SK-N-SH (cell line): ENCODE measurements at regions not wholly inside any gene's neighbourhood (a gene's known extent, or its start where the extent isn't known, plus 50 kb on each side); places are given as distances from the start of the nearest gene placed in this dataset.

Source experiments
- CTCF ChIA-PET: fragments of 300-600, 350-600 bp; formaldehyde crosslinking; extraction: SDS; loops from one replicate; lab custom pipeline; 2021; lab: Yijun Ruan, JAX
- POLR2A ChIA-PET: fragments of 350-600 bp; sonication (Branson Sonifier 250); formaldehyde crosslinking; extraction: SDS; loops from one replicate; lab custom pipeline; 2020; ENCODE audit warnings: antibody characterized with exemption, inconsistent platforms; lab: Yijun Ruan, JAX
- DNase-seq: peaks from one replicate; pipeline ENCODE4 v3.0.0; 2012
- H2AFZ ChIP-seq: fragments of 200-600 bp; sonication (generic); 2 replicates; pipeline ENCODE4 v1.8.1; 2016; ENCODE audit warnings: antibody characterized with exemption, mild to moderate bottlenecking, low read depth
- H3F3A ChIP-seq: fragments of 200-600 bp; sonication (generic); replicated peaks from 2 replicates; pipeline ENCODE3; 2016; ENCODE audit warnings: antibody characterized with exemption, mild to moderate bottlenecking; ENCODE audit not compliant: insufficient read depth
- H3K27ac ChIP-seq, 2 experiments: fragments of 200-500 bp in 1 of 2; fragments of 200-600 bp in 1 of 2; sonication (Bioruptor generic) in 1 of 2; sonication (generic), shearing (Covaris generic) in 1 of 2; 2 replicates each; pipeline versions ENCODE4 v1.5.1 to v1.6.1; 2014 to 2016; ENCODE audit warnings: low read depth in 2 of 2, inconsistent platforms in 1 of 2, low read length in 1 of 2, mild to moderate bottlenecking in 1 of 2, mixed read lengths in 1 of 2
- H3K27me3 ChIP-seq: fragments of 200-600 bp; sonication (generic), shearing (Covaris generic); 2 replicates; pipeline ENCODE4 v1.6.1; 2016; ENCODE audit warnings: mixed run types; ENCODE audit not compliant: insufficient read depth
- H3K36me3 ChIP-seq, 2 experiments: fragments of 200-500 bp in 1 of 2; fragments of 200-600 bp in 1 of 2; sonication (Bioruptor generic) in 1 of 2; sonication (generic) in 1 of 2; replicated peaks in 1 of 2; 2 replicates each; pipeline versions ENCODE3 to v1.5.1; 2014 to 2016; ENCODE audit warnings: low read length in 1 of 2, mild to moderate bottlenecking in 1 of 2; ENCODE audit not compliant: insufficient read depth in 2 of 2, control insufficient read depth in 1 of 2
- H3K4me1 ChIP-seq, 2 experiments: fragments of 200-500 bp in 1 of 2; fragments of 200-600 bp in 1 of 2; sonication (Bioruptor generic) in 1 of 2; sonication (generic), shearing (Covaris generic) in 1 of 2; 2 replicates each; pipeline versions ENCODE4 v1.5.1 to v1.6.1; 2014 to 2016; ENCODE audit warnings: low read depth in 1 of 2, low read length in 1 of 2, mixed run types in 1 of 2; ENCODE audit not compliant: insufficient read depth in 2 of 2, control insufficient read depth in 1 of 2
- H3K4me2 ChIP-seq: fragments of 200-600 bp; sonication (generic), shearing (Covaris generic); 2 replicates; pipeline ENCODE4 v1.6.1; 2017; ENCODE audit warnings: mixed run types
- H3K4me3 ChIP-seq, 2 experiments: fragments of 200-500 bp in 1 of 2; fragments of 200-600 bp in 1 of 2; sonication (Bioruptor generic) in 1 of 2; sonication (generic), shearing (Covaris generic) in 1 of 2; 2 replicates each; pipeline versions ENCODE4 v1.5.1 to v1.8.1; 2014 to 2016; ENCODE audit warnings: low read depth in 2 of 2, inconsistent platforms in 1 of 2, low read length in 1 of 2, mild to moderate bottlenecking in 1 of 2, mixed read lengths in 1 of 2, moderate library complexity in 1 of 2
- H3K79me2 ChIP-seq: fragments of 200-600 bp; sonication (generic); 2 replicates; pipeline ENCODE4 v1.8.1; 2017; ENCODE audit warnings: mild to moderate bottlenecking; ENCODE audit not compliant: insufficient read depth
- H3K9ac ChIP-seq: fragments of 200-600 bp; sonication (generic); 2 replicates; pipeline ENCODE4 v1.6.1; 2017; ENCODE audit warnings: mixed run types
- H3K9me2 ChIP-seq: fragments of 200-600 bp; sonication (generic); 2 replicates; pipeline ENCODE4 v1.6.1; 2017; ENCODE audit warnings: mixed run types
- H3K9me3 ChIP-seq: fragments of 200-600 bp; sonication (generic); 2 replicates; pipeline ENCODE4 v1.6.1; 2017; ENCODE audit warnings: mixed run types, mild to moderate bottlenecking, moderate library complexity
- H4K20me1 ChIP-seq: fragments of 200-600 bp; sonication (generic); 2 replicates; pipeline ENCODE4 v1.6.1; 2017; ENCODE audit warnings: mild to moderate bottlenecking, mixed run types; ENCODE audit not compliant: insufficient read depth
- EZH2phosphoT487 ChIP-seq: fragments of 200-600 bp; sonication (generic); IDR thresholded peaks from 2 replicates; pipeline ENCODE4 v1.6.1; 2017; ENCODE audit warnings: low read depth, mixed run types, mild to moderate bottlenecking, antibody characterized with exemption, moderate library complexity, borderline replicate concordance
- FOSL2 ChIP-seq: IDR thresholded peaks from 2 replicates; pipeline ENCODE4 v1.4.0; 2012; ENCODE audit warnings: low read depth, mild to moderate bottlenecking, moderate library complexity, borderline replicate concordance
- FOXM1 ChIP-seq: IDR thresholded peaks from 2 replicates; pipeline ENCODE4 v1.4.0; 2012; ENCODE audit warnings: low read depth, mild to moderate bottlenecking
- GATA2 ChIP-seq: sonication (generic); formaldehyde crosslinking; IDR thresholded peaks from 2 replicates; pipeline ENCODE4 v1.5.0; 2020; ENCODE audit warnings: mild to moderate bottlenecking, missing genetic modification reagents
- MAX ChIP-seq: IDR thresholded peaks from 2 replicates; pipeline ENCODE4 v1.4.0; 2012; ENCODE audit warnings: low read depth
- NRF1 ChIP-seq: IDR thresholded peaks from 2 replicates; pipeline ENCODE4 v1.6.1; 2012; ENCODE audit warnings: low read depth, mild to moderate bottlenecking, low read length
- PBX3 ChIP-seq: IDR thresholded peaks from 2 replicates; pipeline ENCODE4; 2012
- REST ChIP-seq: IDR thresholded peaks from 2 replicates; pipeline ENCODE4 v1.6.1; 2012; ENCODE audit warnings: mild to moderate bottlenecking, low read depth, low read length, moderate library complexity
- RXRA ChIP-seq: IDR thresholded peaks from 2 replicates; pipeline ENCODE4 v1.4.0; 2012; ENCODE audit warnings: low read depth, mild to moderate bottlenecking, borderline replicate concordance
- SIN3A ChIP-seq: IDR thresholded peaks from 2 replicates; pipeline ENCODE4 v1.6.1; 2012; ENCODE audit warnings: low read depth, mild to moderate bottlenecking, low read length, moderate library complexity, borderline replicate concordance
- SMC3 ChIP-seq: IDR thresholded peaks from 2 replicates; pipeline ENCODE4 v1.6.1; 2012; ENCODE audit warnings: low read depth, low read length, improper control_type of control experiment
- USF2 ChIP-seq: fragments of 150-350 bp; IDR thresholded peaks from 2 replicates; pipeline ENCODE4 v1.6.1; 2017; ENCODE audit warnings: antibody characterized with exemption, low read length, low read depth, borderline replicate concordance
- YY1 ChIP-seq: IDR thresholded peaks from 2 replicates; pipeline ENCODE4 v1.4.0; 2012; ENCODE audit warnings: low read depth, mild to moderate bottlenecking
- WGBS: methylation state at CpG from one replicate; pipeline ENCODE4 v1.1.6; 2017; ENCODE audit warnings: low lambda C conversion rate; 5-methylcytosine and 5-hydroxymethylcytosine counted together

- ChIA-PET POLR2A (no interaction called here), CTCF (no interaction called here)
- no peaks in the 10 kb centered on the region for H3K9me3 ChIP-seq
- H4K20me1 ChIP-seq: no peaks in the 10 kb centered on the region
- H3K36me3 ChIP-seq: no peaks in the 10 kb centered on the region
- peaks cover 0 to 12% of the 10 kb centered on the region in 2 experiments; a peak in 1 of 4 replicates for H3K4me1 ChIP-seq
- DNase-seq: no peak
- TF ChIP-seq NRF1 (no peak), PBX3 (no peak), SMC3 (no peak), REST (no peak), FOXM1 (no peak), EZH2phosphoT487 (no peak), USF2 (no peak), MAX (no peak)
- no peak overlapping the region for H3K4me3 ChIP-seq
- no peak overlapping the region for H3K27ac ChIP-seq
- H2AFZ ChIP-seq: no peak overlapping the region
- no peaks in the 10 kb centered on the region for H3K79me2 ChIP-seq
- WGBS: 60% methylated on average over 2 of the region's 2 CpGs
- no peaks in the 10 kb centered on the region for H3K9me2 ChIP-seq
- H3F3A ChIP-seq: no peaks in the 10 kb centered on the region
- H3K9ac ChIP-seq: no peak overlapping the region
- H3K4me2 ChIP-seq: no peak overlapping the region
- no peaks in the 10 kb centered on the region for H3K27me3 ChIP-seq
Measured at GRCh38 chr9:107103621-107104020, 179.5 kb upstream of the RAD23B start.

- ChIA-PET CTCF (interaction anchor here (1.6 kb wide), 1 partner anchor 32 kb away, joined by 3 read pairs; no protein-coding TSS in a partner anchor), POLR2A (no interaction called here)
- H3F3A ChIP-seq: no peaks in the 10 kb centered on the region
- H3K4me1 ChIP-seq: peaks cover 0 to 12% of the 10 kb centered on the region in 2 experiments; a peak in 1 of 4 replicates
- 28% methylated on average over 3 of the region's 3 CpGs for WGBS
- H3K4me3 ChIP-seq: no peak overlapping the region
- no peak overlapping the region for H3K9ac ChIP-seq
- no peaks in the 10 kb centered on the region for H3K9me2 ChIP-seq
- H3K9me3 ChIP-seq: no peaks in the 10 kb centered on the region
- no peaks in the 10 kb centered on the region for H3K79me2 ChIP-seq
- H3K36me3 ChIP-seq: no peaks in the 10 kb centered on the region
- H4K20me1 ChIP-seq: no peaks in the 10 kb centered on the region
- no peak for DNase-seq
- no peaks in the 10 kb centered on the region for H3K27me3 ChIP-seq
- H2AFZ ChIP-seq: no peak overlapping the region
- no peak overlapping the region for H3K27ac ChIP-seq
- no peak overlapping the region for H3K4me2 ChIP-seq
- TF ChIP-seq EZH2phosphoT487 (no peak), REST (no peak), SIN3A (no peak), USF2 (no peak), GATA2 (no peak), FOSL2 (no peak), RXRA (no peak), YY1 (no peak)
Measured at GRCh38 chr9:107105784-107106183, 177.3 kb upstream of the RAD23B start.
